SH-SY5Y (cell line): ENCODE measurements at regions not wholly inside any gene's neighbourhood (a gene's known extent, or its start where the extent isn't known, plus 50 kb on each side); places are given as distances from the start of the nearest gene placed in this dataset.

Experiments used
- GATA2 ChIP-seq: IDR thresholded peaks from 2 replicates; pipeline ENCODE4 v1.6.1; 2011; ENCODE audit warnings: mild to moderate bottlenecking, low read depth, low read length
- GATA3 ChIP-seq: IDR thresholded peaks from 2 replicates; pipeline ENCODE4 v1.6.1; 2011; ENCODE audit warnings: low read depth, mild to moderate bottlenecking, low read length, moderate library complexity

GRCh38 chr9:28610339-28610738 is 1037.1 kb upstream of the C9orf72 start:
- no peak for TF ChIP-seq GATA3
- TF ChIP-seq GATA2, result no peak
